T47D (cell line): ENCODE measurements at regions not wholly inside any gene's neighbourhood (a gene's known extent, or its start where the extent isn't known, plus 50 kb on each side); places are given as distances from the start of the nearest gene placed in this dataset.
"Not testable (repeated sequence)": the region's sequence is repeated elsewhere in the genome, so short reads cannot be mapped to it uniquely, and the experiment has no call there.

Experiments
- DNase-seq, 2 experiments: peaks; one replicate each; pipeline versions ENCODE4 v3.0.0 to v3.0.0-alpha.2; 2011 to 2012; ENCODE audit warnings: low read depth in 1 of 2, low spot score in 1 of 2
- JUND ChIP-seq: IDR thresholded peaks from 2 replicates; pipeline ENCODE4 v1.6.1; 2012; ENCODE audit warnings: low read depth
- in situ Hi-C: cut with HindIII; loops from 2 replicates; pipeline ENCODE4 v1.10.0; 2016; ENCODE audit warnings: low sequenced_read_pairs, low pct_unique_long_range_greater_than_20kb

GRCh38 chr9:2378816-2379215, 242.8 kb upstream of the VLDLR start:
- in situ Hi-C loops: no loop called here
- no peak for TF ChIP-seq JUND
- DNase-seq: no peak

- in situ Hi-C loops: no loop called here
- no peak for DNase-seq
- TF ChIP-seq JUND: no peak
These were observed 236.8 kb upstream of the VLDLR start for GRCh38 chr9:2384741-2385140.

DNA sequence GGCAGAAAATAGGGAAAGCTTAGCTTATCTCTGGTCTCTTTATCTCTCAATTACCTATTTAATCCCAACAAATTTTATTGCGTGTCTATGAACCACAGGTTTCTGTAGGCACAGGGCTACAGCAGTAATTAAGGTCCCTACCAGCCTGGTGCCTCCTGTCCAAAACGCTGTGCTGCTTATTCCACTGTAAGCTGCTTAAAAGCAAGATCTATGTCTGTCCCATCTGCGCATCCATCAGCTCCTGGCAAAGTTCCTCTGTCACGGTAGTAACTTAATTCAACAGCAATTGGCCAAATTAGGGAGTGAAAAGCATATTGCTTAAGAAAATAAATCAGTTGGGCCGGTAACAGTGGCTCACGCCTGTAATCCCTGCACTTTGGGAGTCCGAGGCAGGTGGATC, 235.8 kb upstream of the VLDLR start:
- in situ Hi-C loops: no loop called here
- no peak for DNase-seq
- TF ChIP-seq JUND: no peak

- DNase-seq: no peak
- TF ChIP-seq JUND: no peak
- in situ Hi-C loops: no loop called here
These were observed 235.0 kb upstream of the VLDLR start for GRCh38 chr9:2386566-2386965.

- no peak for DNase-seq
- in situ Hi-C loops: no loop called here
- TF ChIP-seq JUND: no peak
These were observed 234.4 kb upstream of the VLDLR start for GRCh38 chr9:2387166-2387565.

- TF ChIP-seq JUND: no peak
- no peak for DNase-seq
- in situ Hi-C loops: no loop called here
These were observed 232.2 kb upstream of the VLDLR start for GRCh38 chr9:2389404-2389803.

- in situ Hi-C loops: no loop called here
- DNase-seq: no peak
These were observed 231.6 kb upstream of the VLDLR start for GRCh38 chr9:2390028-2390427.

GRCh38 chr9:2391509-2392132, 230.0 kb upstream of the VLDLR start:
- in situ Hi-C loops, DNase-seq: not testable (repeated sequence)

More at GRCh38 chr9:2390028-2390427, 231.6 kb upstream of the VLDLR start:
- no peak for TF ChIP-seq JUND

- in situ Hi-C loops, DNase-seq: not testable (repeated sequence)
These were observed 227.4 kb upstream of the VLDLR start for GRCh38 chr9:2394087-2394741.

GRCh38 chr9:2395814-2396612, 225.6 kb upstream of the VLDLR start:
- no peak for TF ChIP-seq JUND
- in situ Hi-C loops: no loop called here
- no peak for DNase-seq

GRCh38 chr9:2396622-2397285, 224.8 kb upstream of the VLDLR start:
- TF ChIP-seq JUND: no peak
- DNase-seq: no peak
- in situ Hi-C loops: no loop called here

GRCh38 chr9:2397875-2398274, 223.7 kb upstream of the VLDLR start:
- DNase-seq, in situ Hi-C loops: not testable (repeated sequence)

DNA sequence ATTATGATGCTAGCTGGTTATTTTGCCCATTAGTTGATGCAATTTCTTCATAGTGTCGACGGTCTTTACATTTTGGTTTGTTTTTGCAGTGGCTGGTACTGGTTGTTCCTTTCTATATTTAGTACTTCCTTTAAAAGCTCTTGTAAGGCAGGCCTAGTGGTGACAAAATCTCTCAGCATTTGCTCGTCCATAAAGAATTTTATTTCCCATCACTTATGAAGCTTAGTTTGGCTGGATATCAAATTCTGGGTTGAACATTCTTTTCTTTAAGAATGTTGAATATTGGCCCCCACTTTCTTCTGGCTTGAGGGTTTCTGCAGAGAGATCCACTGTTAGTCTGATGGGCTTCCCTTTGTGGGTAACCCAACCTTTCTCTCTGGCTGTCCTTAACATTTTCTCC, 219.8 kb upstream of the VLDLR start:
- in situ Hi-C loops, DNase-seq: not testable (repeated sequence)
